GM18520 (cell line): ENCODE measurements at regions not wholly inside any gene's neighbourhood (a gene's known extent, or its start where the extent isn't known, plus 50 kb on each side); places are given as distances from the start of the nearest gene placed in this dataset.

ENCODE experiments used
- ATAC-seq: cut with Tn5 transposase; IDR thresholded peaks from one replicate; pipeline ENCODE4 v1.9.1; 2021; ENCODE audit not compliant: unreplicated experiment

- no peak for ATAC-seq
Observed at GRCh38 chr5:68406767-68407241, 191.2 kb downstream of the PIK3R1 start.

- ATAC-seq: no peak
Observed at GRCh38 chr5:68407311-68408239, 192.0 kb downstream of the PIK3R1 start.

GRCh38 chr5:68408345-68408871 lies 192.9 kb downstream of the PIK3R1 start:
- ATAC-seq: no peak

GRCh38 chr5:68409259-68409658 lies 193.7 kb downstream of the PIK3R1 start:
- ATAC-seq: no peak

GRCh38 chr5:68411161-68411560 lies 195.6 kb downstream of the PIK3R1 start:
- no peak for ATAC-seq

GRCh38 chr5:68415177-68416085 lies 199.9 kb downstream of the PIK3R1 start:
- no peak for ATAC-seq

- no peak for ATAC-seq
Observed at GRCh38 chr5:68416714-68417113, 201.2 kb downstream of the PIK3R1 start.

- no peak for ATAC-seq
Observed at GRCh38 chr5:68418201-68418600, 202.6 kb downstream of the PIK3R1 start.

GRCh38 chr5:68418680-68419079 lies 203.1 kb downstream of the PIK3R1 start:
- no peak for ATAC-seq

- ATAC-seq: no peak
Observed at GRCh38 chr5:68419081-68419636, 203.6 kb downstream of the PIK3R1 start.

- no peak for ATAC-seq
Observed at GRCh38 chr5:68419637-68420452, 204.3 kb downstream of the PIK3R1 start.

- no peak for ATAC-seq
Observed at GRCh38 chr5:68420476-68421344, 205.2 kb downstream of the PIK3R1 start.

- ATAC-seq: no peak
Observed at GRCh38 chr5:68421485-68422220, 206.1 kb downstream of the PIK3R1 start.

- ATAC-seq: peak; percentile 62
Observed at GRCh38 chr5:68423154-68423811, 207.7 kb downstream of the PIK3R1 start.

- ATAC-seq: peak; percentile 44
Observed at GRCh38 chr5:68424799-68425537, 209.4 kb downstream of the PIK3R1 start.

- ATAC-seq: no peak
Observed at GRCh38 chr5:68426586-68426985, 211.0 kb downstream of the PIK3R1 start.

- no peak for ATAC-seq
Observed at GRCh38 chr5:68428231-68428811, 212.8 kb downstream of the PIK3R1 start.
